ENCODE measurements at regions not wholly inside any gene's neighbourhood (a gene's known extent, or its start where the extent isn't known, plus 50 kb on each side); places are given as distances from the start of the nearest gene placed in this dataset.

DNA sequence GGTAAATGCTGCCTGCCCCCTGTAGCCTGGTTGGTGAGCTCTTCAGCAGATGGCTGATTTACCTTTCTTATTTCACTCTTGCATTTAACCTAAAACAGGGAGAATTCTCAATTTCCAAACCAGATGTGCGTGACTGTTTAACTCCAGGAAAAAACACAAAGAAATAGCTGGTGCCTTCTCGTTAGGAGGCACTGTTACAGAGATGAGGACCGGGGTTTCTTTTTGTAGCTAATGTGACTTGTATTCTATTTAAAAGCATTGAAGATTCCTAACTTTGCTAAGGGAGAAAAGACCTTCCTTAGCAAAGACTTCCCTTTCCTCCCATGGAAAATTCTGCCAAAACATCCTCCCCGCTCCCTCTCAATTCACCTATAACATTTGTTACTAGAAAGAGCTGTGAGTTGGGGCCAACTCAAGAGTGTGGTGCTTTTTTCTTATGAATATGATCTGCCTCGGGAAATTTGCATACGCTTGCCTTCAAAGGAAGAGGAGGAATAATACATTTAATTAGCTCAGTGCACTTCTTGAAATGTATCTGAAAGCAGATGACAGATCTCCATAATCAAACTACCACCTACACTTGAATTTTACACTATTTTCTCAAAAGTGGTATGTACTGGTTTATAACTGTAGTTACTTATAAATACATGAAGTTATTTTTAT lies 102.0 kb upstream of the ARID2 start:
- DNase-seq (ENCODE audit: low read depth in 2 of 2) = no peak

DNA sequence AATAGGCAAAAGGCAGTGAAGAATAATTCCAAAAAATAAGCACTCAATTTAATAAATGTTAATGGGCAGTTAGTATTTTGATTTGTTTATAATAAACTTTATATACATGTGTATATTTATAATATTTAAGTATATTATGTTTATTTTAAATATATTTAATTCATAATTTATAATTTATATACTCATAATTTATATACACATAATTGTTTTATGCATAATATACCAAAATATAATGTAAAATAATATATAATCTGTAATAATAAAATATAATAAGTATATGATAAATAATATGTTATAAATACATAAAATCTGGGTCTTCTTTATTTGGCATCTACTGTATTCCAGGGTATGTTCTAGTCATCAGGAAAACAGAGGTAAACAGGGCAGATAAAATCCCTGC lies 100.2 kb upstream of the ARID2 start:
- DNase-seq (ENCODE audit: low read depth in 2 of 2) = no peak

DNA sequence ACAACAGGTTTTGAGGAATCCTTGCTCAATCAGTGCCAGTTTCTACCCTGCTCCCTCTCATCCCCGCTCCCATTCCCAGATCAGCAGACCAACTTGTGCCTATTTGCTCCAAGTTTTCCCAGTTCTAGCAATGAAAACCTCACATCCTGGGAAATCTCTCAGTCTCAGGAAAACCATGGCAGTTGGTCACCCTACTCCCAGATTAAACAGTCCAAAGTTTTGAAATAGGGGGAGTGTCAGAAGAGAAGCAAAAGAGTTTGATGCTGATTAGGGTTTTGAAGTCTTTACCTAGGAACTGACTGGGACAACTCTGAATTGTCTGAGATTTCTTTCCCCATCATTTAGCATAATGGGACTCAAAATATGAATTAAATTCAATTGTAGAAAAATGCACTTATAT lies 95.8 kb upstream of the ARID2 start:
- no peak for DNase-seq (ENCODE audit: low read depth in 2 of 2)

DNA sequence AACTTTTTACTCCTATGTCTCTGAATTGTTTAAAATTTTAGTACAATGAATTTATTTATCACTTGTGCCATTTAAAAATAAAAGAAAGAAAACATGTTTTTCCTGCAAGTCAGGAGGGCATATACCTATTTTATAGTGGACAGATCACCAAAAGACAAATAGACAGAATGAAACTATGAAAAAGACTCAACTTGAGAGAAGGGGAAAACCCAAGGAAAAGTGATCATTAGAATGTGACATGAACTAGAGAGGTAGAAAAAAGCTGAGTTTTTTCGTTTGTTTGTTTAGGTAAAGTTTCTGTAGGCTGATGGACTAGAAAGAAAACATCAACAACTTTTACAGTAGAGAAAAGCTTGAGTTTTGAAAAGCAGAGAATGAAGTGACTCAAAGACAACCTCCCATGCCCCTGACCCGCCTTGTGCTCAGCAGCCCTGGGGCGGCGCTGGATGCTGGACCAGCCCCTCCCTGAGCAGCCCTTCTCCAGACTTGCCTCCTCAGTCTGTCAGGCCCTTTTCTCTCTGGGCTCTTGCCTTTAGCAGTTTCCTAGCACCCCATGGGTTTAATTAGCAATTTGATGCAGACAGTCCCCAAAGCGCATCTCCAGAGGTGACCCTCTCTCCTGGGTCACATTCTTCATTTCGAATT lies 95.1 kb upstream of the ARID2 start:
- DNase-seq (ENCODE audit: low read depth in 2 of 2) = no peak

DNA sequence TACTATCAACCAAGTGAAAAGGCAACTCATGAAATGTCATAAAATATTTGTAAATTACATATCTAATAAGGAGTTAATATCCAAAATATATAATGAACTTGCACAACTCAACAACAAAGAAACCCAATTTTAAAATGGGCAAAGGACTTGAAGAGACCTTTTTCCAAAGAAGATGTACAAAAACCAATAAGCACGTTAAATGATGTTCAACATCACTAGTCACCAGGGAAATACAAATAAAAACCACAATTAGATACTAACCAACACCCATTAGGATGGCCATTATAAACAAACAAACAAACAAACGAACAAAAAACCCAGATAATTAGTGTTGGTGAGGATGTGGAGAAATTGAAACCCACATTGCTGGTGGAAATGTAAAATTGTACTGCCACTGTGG lies 92.3 kb upstream of the ARID2 start:
- no peak for DNase-seq (ENCODE audit: low read depth in 2 of 2)

DNA sequence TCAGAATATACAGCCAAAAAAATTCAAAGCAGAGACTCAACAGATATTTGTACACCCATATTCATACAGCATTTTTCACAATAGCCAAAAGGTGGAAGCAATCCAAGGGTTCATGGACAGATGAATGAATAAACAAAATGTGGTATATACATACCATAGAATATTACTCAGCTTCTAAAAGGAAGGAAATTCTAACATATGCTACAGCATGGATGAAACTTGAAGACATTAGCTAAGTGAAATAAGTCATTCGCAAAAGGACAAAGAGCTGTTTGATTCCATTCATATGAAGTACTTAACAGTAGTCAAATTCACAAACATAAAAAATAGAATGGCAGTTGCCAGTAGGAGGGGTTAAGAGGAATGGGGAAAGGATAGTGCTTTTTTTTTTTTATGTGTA lies 91.8 kb upstream of the ARID2 start:
- no peak for DNase-seq (ENCODE audit: low read depth in 2 of 2)

DNA sequence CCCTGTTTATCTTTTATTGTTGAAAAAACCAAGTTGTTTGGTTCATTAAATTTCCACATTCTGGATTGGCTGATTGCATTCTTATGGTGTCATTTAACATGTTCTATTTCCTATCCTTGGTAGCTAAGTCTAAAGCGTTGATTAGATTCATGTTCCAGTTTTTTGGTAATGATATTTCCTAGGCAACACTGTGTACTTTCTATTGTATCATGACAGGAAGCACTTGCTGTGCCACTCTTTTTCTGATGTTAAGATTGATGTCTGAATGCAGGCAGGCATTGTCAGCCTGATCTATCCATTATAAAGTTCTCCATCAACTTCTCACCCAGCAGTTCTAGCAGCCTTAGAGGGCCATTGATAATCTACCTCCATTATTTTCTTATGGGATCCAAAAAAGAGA lies 91.1 kb upstream of the ARID2 start:
- DNase-seq (ENCODE audit: low read depth in 2 of 2) = no peak

DNA sequence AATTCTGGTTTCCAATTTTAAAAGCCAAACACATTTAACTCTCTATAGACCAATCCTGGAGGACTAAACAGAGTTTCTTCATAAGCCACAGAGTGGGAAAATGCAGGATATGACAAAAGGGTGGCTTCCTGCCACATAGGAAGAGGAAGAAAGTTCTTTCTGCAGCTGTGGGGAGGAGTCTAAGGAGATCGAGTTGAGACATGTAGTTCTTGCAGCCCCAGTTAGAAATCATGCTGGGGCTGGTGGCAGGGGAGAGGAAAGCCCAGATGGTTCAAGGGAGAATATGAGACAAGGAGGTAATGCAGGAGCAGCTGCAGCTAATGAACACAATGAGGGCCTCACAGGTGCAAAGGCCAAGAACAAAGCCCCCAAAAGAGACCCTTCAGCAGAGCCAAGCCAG lies 85.0 kb upstream of the ARID2 start:
- no peak for DNase-seq (ENCODE audit: low read depth in 2 of 2)

DNA sequence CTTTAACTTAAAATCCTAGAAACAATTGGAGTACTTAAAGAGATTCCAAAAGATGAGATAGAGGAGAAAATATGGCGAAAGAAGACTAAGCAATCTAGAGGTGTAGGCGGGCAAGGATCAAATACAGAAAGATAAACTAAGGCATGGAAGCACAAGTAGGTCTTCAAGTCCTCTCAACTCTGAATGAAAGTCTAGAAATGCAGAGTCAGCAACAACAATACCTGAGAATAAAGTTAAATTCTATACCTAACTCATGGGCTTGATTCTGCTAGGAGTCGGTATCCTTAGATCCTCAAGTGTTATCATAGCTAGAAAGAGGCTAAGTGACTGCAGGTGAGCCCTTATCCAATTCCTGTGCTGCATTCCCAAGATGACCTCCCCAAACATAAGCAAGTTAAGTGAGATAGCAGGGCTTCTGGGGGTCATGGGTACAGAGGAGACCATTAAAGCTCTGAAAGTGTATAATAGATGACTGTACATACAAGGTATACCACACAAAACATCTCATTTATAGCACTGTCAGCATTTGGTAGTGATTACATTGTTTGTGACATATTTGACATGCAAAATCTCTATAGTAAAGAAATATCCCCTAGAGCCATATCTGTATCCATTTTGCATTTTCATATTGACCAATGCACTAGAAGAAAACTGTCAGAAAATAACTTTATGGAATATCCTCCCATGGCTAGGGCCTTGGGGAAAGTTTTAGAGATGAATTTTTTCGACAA lies 82.5 kb upstream of the ARID2 start:
- no peak for DNase-seq (ENCODE audit: low read depth in 2 of 2)

DNA sequence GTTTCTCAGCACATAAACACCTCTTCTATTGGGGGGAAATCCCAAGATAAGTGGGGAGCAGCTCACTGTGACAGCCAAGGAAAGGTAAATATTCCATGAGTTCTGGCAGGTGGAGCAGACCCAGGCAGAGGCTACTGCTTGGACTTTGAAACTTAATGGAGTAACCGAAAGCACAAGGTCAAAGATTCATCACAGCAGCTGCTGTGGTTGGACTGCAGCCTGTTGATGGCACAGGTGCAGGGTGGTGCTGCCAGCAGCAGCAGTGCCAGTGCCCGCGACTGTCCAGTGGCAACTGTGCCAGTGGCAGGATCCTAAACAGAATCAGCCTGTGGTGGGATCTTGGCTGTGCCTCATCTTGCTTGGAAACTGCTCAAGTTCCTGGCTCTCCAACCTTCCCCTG lies 81.4 kb upstream of the ARID2 start:
- DNase-seq (ENCODE audit: low read depth in 2 of 2) = no peak

DNA sequence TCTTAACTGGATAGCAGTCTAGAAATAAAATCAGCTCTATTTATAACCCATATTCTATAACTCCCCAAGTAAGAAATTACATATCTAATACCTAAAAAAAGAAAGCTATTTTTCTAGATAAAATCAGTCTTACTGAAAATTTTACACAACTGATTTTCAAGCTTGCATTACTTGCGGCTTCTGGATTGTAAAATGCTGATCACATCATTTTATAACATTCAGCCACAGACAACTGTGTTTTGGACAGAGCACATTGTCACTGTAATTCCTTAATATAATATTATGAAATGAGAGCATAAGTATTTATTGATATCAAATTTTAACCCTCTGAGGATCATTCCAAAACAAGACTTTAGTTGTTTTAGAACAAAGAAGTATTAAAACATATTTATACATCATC lies 78.5 kb upstream of the ARID2 start:
- DNase-seq (ENCODE audit: low read depth in 2 of 2) = no peak

DNA sequence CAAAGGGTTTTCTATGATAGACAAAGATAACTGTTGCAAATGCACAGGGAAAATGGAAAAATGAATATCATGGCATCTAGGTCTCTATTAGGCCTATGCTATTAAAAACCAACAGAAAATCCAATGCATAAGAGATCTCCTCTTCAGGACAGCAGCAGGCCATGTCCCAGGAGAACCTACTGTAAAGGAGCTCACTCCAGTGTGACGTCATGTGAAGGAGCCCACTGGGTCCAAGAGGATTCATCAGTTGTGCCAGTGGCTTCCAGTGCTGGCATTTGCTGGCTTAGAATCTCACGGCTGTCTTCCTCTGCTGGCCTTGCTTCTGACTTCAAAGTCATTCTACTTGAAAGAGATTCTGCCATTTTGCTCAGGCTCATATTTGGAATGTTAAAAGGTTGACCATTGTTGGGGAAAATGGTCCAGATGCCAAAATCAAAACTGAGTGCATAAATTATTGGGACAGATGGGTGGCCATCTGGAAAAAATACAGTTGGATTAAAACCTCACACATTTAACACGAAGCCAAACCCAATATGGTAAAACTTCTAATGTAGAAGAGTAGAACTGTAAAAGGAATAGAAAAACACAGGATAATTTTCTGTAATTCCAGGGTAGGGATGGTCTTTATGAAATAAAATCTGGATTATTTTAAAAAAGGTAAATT lies 75.4 kb upstream of the ARID2 start:
- no peak for DNase-seq (ENCODE audit: low read depth in 2 of 2)

DNA sequence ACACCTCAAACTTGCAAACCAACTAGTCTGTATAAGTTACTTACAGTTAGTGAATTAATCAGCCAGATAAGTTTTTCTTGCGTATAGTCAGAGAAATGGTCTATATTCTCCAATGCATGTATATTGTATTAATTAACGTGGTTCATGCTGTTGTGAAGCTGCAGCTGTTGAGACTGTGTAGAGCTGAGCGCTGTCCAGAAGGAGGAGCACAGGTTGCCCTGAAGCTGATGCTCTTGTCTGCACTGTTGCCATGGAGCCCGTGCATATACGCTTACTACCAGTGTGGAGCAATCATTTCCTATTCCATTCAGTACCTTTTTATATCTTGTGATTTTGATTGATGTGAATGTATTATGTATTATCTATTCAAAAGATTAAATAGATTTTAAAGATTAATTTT lies 74.3 kb upstream of the ARID2 start:
- peak in 1 of 2 experiments; percentile 4 for DNase-seq (ENCODE audit: low read depth in 2 of 2)

DNA sequence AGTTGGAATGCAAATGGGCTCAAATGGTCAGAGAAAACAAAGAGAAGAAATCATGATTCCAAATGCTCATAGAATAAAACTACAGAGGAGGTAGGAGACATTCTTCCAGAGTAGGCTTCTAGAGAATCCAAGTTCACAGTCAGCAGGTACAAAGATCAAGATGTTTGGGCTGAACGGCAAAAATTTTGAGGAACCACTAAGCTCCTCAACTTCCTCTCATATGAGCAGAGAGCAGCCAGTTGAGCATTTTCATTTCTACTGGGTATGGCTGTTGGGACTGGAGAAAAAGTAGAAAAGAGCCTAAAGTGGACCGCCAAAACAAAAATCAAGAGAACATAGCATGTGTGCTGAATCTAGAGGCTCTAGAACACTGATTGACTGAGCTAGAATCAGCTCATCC lies 73.8 kb upstream of the ARID2 start:
- no peak for DNase-seq (ENCODE audit: low read depth in 2 of 2)

DNA sequence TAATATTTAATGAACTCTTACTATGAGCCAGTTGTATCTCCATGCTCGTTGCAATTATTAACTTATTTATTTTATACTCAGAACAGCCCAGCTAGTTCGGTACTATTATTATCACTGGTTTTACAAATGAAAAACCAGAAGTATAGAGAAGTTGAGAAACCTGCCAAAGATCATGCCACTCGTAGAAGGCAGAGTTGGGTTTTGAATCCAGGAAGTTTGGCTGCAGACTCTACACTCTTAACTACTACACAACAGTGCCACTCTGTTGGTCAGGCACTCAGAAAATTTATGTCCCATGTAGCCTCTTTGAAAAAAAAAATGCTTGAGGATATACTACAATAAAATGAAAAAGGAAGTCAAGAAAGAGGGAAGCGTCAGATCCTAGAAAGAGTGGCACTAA lies 71.5 kb upstream of the ARID2 start:
- DNase-seq (ENCODE audit: low read depth in 2 of 2) = no peak

DNA sequence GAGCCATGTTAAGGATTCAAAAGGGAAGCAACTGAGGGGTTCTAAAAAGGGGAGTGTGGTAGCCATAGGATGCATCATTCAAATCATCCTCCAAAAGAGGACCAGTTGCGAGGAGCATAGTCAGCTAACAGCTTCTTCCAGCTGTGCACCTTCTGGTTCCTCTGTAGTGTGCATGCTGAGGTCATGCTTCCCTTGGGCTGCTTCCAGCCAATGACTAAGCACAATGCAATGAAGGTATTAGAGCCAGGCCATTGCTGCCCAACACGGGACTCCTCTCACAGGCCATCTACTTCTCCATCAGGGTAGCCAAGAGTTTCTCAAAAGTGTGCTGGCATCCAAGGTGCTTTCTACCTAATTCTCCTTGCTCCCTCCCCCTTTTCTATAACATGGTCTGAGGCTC lies 69.2 kb upstream of the ARID2 start:
- DNase-seq (ENCODE audit: low read depth in 2 of 2) = no peak

DNA sequence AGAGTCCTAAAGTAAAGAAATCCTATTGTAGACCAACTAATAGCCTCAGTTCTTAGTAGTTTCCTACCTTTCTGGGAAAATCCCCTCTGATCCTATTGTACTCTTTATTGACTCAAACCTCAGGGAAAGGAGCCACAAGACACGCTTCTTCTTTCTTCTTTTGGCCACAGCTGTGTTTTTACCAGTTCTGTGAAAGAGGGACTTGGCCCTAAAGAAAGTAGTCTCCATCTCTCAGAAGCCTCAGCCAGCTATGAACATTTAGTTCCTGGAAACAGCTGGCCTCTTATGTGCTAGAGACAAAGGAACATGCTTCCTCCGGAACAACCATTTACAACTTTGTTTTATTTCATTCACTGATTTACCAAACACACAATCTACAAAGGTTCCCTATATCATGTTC lies 66.1 kb upstream of the ARID2 start:
- no peak for DNase-seq (ENCODE audit: low read depth in 2 of 2)

DNA sequence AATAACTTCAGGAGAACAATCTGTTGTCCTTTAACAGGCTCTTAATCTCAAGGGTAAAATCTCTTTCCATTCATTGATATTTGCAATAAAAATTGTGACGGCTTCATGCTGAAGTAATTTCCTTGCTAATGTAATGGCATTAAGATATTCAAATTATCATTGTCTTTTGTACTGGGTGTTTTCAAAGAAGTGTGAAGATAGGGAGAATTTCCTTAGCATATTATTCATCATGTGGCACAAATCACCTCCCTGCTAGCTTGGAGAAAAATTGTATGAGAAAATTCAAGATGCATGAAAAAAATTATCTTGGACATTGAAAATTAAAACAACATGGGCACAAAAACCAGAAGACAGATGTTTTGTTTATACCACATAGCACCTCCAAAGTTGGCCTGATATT lies 63.6 kb upstream of the ARID2 start:
- DNase-seq (ENCODE audit: low read depth in 2 of 2) = no peak

DNA sequence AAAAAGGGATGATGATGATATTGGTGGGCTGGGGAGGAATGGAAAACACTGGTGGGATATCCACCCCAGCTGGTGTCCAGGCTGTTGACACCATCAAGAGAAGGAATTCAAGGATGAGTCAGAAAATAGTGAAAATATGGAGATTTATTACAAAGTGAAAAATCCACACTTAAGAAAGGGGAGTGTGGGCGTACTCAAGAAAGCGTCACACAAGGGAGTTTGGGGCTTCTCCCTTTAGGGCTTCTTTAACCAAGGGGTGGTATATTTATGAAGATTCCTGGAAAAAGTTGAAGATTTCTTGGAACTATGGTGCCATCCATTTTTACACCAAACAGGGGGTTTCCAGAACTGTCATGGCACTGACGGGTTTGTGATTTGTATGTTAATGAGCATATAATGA lies 63.1 kb upstream of the ARID2 start:
- no peak for DNase-seq (ENCODE audit: low read depth in 2 of 2)

DNA sequence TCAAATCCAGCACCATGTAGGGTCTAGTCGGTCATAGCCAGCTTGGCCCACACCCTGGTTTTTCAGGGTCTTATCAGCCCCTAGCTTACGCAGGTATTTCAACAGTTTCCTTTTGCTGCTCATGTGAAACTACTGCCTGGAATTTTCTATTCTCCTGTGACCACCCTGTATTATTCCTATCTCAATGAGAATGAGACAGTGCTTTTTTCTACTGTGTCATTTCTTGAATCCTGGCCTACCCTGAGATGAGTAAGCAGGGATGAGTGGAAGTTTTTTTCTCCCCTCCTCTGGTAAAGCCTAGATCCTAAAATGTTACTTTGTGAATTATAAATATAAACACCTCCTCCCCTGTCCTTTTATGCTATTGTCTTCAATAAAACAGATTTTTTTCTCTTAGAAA lies 62.7 kb upstream of the ARID2 start:
- DNase-seq (ENCODE audit: low read depth in 2 of 2) = no peak

DNA sequence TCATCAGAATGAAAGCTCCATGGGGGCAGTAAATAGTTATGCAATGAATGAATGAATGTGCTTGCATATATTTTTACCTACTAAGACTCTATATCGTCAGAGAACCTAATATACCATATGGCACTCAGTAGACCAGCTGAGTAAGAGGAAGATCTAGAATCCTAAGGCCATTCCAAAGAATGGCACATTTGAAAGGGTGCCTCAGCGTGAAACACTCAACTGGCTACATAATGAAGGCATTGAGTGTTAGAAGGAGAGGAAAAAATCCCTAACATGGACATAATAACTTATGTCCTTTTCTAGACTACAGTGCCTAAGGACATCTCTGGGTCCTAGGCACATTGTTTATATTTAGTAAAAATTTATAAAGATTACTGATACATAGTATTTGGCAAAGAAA lies 61.7 kb upstream of the ARID2 start:
- no peak for DNase-seq (ENCODE audit: low read depth in 2 of 2)

DNA sequence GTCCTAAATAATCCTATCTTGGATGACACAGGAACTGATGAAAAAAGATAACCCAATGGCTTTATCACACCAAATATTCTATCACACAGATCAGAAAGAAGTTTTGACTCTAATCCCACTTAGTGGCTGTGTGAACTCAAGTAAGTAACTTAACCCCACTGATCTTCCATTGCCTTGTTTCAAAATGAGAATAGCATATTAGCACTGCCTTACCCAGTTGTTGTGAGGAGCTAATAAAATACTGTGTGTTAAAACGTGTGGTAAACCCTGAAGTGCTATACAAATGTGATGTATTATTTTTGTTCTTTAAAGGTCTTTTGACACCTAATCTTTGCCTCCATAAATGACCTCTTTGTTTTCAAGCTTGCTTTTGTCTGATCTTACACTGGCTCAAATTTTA lies 60.9 kb upstream of the ARID2 start:
- DNase-seq (ENCODE audit: low read depth in 2 of 2) = no peak

DNA sequence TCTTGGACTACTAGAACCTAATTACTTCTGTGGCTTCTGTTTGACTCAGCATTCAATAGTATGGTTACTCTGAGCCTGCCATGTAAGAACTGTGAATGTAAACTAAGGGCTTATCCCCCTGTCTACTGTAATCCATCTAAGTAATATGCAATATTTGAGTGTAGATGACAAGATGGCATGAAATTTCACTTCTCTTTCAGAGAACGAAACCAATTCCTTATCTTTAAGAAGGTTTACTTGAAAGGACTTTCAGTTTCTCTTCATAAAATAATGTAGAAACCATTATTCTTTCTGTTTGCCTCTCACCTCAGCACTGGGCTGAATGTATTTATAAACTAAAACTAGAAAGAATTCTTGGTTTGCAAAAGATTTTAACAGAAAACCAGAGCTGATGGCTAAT lies 60.4 kb upstream of the ARID2 start:
- no peak for DNase-seq (ENCODE audit: low read depth in 2 of 2)
